H1 (cell line): ENCODE measurements at regions not wholly inside any gene's neighbourhood (a gene's known extent, or its start where the extent isn't known, plus 50 kb on each side); places are given as distances from the start of the nearest gene placed in this dataset.

Experiments
- ASH2L ChIP-seq: fragments of 200-600, 300-600 bp; sonication (generic); IDR thresholded peaks from one replicate; pipeline ENCODE4 v1.7.1; 2017; ENCODE audit warnings: low read length
- ATF2 ChIP-seq: IDR thresholded peaks from 2 replicates; pipeline ENCODE4 v1.6.1; 2012; ENCODE audit warnings: low read length, inconsistent platforms
- MAFK ChIP-seq: IDR thresholded peaks from 2 replicates; pipeline ENCODE4 v1.6.1; 2012; ENCODE audit warnings: low read depth, mild to moderate bottlenecking, improper control_type of control experiment, low read length
- RXRA ChIP-seq: IDR thresholded peaks from 2 replicates; pipeline ENCODE4 v1.6.1; 2011; ENCODE audit warnings: low read depth, mild to moderate bottlenecking, low read length, moderate library complexity; ENCODE audit not compliant: insufficient read depth
- SP4 ChIP-seq: IDR thresholded peaks from 2 replicates; pipeline ENCODE4 v1.6.1; 2012; ENCODE audit warnings: low read length, inconsistent platforms
- TAF7 ChIP-seq: optimal IDR thresholded peaks from 2 replicates; pipeline ENCODE3; 2011; ENCODE audit warnings: low read depth, mild to moderate bottlenecking, inconsistent platforms, low read length, moderate library complexity, borderline replicate concordance
- TBP ChIP-seq: IDR thresholded peaks from 2 replicates; pipeline ENCODE4 v1.6.1; 2011; ENCODE audit warnings: low read depth, low read length, improper control_type of control experiment
- YY1 ChIP-seq: IDR thresholded peaks from 2 replicates; pipeline ENCODE4 v1.6.1; 2011; ENCODE audit warnings: low read depth, mild to moderate bottlenecking, low read length
- ZNF274 ChIP-seq: IDR thresholded peaks from 2 replicates; pipeline ENCODE4 v1.7.0; 2012; ENCODE audit warnings: low read length, borderline replicate concordance; ENCODE audit errors: extremely low read depth

DNA sequence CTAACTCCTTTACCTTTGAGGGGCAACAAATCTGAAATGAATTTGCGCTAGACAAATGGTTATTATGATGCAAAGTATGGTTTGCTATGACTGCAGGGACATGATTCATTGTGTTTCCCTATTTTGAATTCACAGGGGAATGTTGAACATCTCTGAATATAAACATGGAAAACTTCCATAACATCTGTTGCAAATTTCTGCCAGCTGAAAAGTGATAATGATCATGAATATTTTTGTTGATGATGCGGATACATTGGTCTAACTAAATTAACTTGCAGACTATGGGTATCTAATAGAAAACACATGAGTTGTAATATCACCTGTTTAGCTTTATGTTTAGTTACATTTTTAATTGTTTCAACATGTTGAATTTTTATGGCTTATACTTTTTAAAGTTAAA is 1325.5 kb downstream of the REEP3 start (continued):
- no peak for TF ChIP-seq RXRA
- no peak for TF ChIP-seq ZNF274
- no peak for TF ChIP-seq TAF7
- TF ChIP-seq TBP: no peak
- no peak for TF ChIP-seq ASH2L
- TF ChIP-seq SP4: no peak
- TF ChIP-seq ATF2: no peak
- TF ChIP-seq MAFK: no peak
- no peak for TF ChIP-seq YY1
